ENCODE measurements at regions not wholly inside any gene's neighbourhood (a gene's known extent, or its start where the extent isn't known, plus 50 kb on each side); places are given as distances from the start of the nearest gene placed in this dataset.

- CTCF ChIA-PET = interaction anchor here (0.6 to 1.6 kb wide), 2 partner anchors 9 to 559 kb away, joined by 3 to 4 read pairs; no protein-coding TSS in a partner anchor
- no TSS peak for BruUV-seq (replicated peaks)
Observed at GRCh38 chr9:110143485-110143884, 64.5 kb downstream of the C9orf152 start.

More at GRCh38 chr9:110143485-110143884, 64.5 kb downstream of the C9orf152 start:
- Histone ChIP-seq H4K5ac (ENCODE audit: low read depth, low read length) (no peak overlapping the region), H4K8ac (ENCODE audit: low read depth in 2 of 2, low read length in 2 of 2) (no peak overlapping the region), H2AFZ (replicated peaks; ENCODE audit: low read length, poor library complexity) (no peak overlapping the region), H2BK120ac (ENCODE audit: low read depth, low read length) (no peak overlapping the region), H3K4me2 (ENCODE audit: low read depth, low read length) (no peak overlapping the region), H4K20me1 (ENCODE audit: insufficient read depth, low read length) (peaks cover 92% of the 10 kb centered on the region), H2BK20ac (ENCODE audit: low read depth, low read length) (no peak overlapping the region), H3K56ac (ENCODE audit: extremely low read depth, insufficient read depth, low read length) (no peak overlapping the region), H3K14ac (replicated peaks; ENCODE audit: low read depth, low read length) (no peak overlapping the region), H3K18ac (ENCODE audit: low read depth, low read length) (no peak overlapping the region), H3K9me3 (ENCODE audit: control insufficient read depth, insufficient read depth, low read length) (no peaks in the 10 kb centered on the region), H4K91ac (ENCODE audit: insufficient read depth, low read depth, low read length) (no peak overlapping the region), H2AK9ac (replicated peaks; ENCODE audit: low read depth, low read length, poor library complexity) (no peak overlapping the region), H3K9me1 (ENCODE audit: insufficient read depth, low read length) (peaks cover 41% of the 10 kb centered on the region), H3K4me3 (ENCODE audit: insufficient read depth, low read depth, low read length) (no peak overlapping the region), H3K79me1 (ENCODE audit: low read depth in 1 of 2, low read length in 2 of 2) (peaks cover 11 to 81% of the 10 kb centered on the region in 2 experiments; a peak in 3 of 4 replicates), H2AK5ac (ENCODE audit: low read depth, low read length) (no peak overlapping the region), H3K4me1 (ENCODE audit: control insufficient read depth, insufficient read depth, low read length) (peaks cover 29% of the 10 kb centered on the region), H2BK5ac (ENCODE audit: low read depth, low read length, poor library complexity, severe bottlenecking) (peak overlapping the region; percentile 6), H3K27me3 (ENCODE audit: control insufficient read depth, insufficient read depth, low read length) (no peaks in the 10 kb centered on the region), H3K36me3 (ENCODE audit: control insufficient read depth, insufficient read depth, low read length) (peaks cover 15% of the 10 kb centered on the region), H2BK15ac (ENCODE audit: low read depth, low read length) (no peak overlapping the region), H3K4ac (ENCODE audit: low read depth, low read length) (no peak overlapping the region; the same call in 1 of the 2 replicates), H3K9ac (ENCODE audit: low read depth, low read length) (no peak overlapping the region), H3K27ac (ENCODE audit: insufficient read depth, low read length) (no peak overlapping the region), H3K23ac (ENCODE audit: low read depth, low read length) (peak overlapping the region; percentile 71; the same call in 1 of the 2 replicates)
- POLR2A ChIA-PET (ENCODE audit: unreplicated experiment) = no interaction called here
- no CpG with 5 or more reads among the region's 1 CpG for WGBS, 2 experiments (ENCODE audit: extremely low coverage in 2 of 2, insufficient read length in 1 of 2)
- in situ Hi-C loops (cut with MboI; ENCODE audit: low sequenced_read_pairs) (no loop called here), dilution Hi-C loops (cut with HindIII; ENCODE audit: low sequenced_read_pairs, unreplicated experiment) (no loop called here), intact Hi-C loops (cut with micrococcal nuclease) (no loop called here)
- ATAC-seq (ENCODE audit: low read depth) = no peak
- DNase-seq = no peak
- no peak for TF ChIP-seq RFX5 (IDR thresholded peaks at IDR 0.05; ENCODE audit: low read depth, low read length)
- no peak for TF ChIP-seq BHLHE40 (IDR thresholded peaks at IDR 0.05; ENCODE audit: low read depth, low read length)
- TF ChIP-seq, protein P1, sequence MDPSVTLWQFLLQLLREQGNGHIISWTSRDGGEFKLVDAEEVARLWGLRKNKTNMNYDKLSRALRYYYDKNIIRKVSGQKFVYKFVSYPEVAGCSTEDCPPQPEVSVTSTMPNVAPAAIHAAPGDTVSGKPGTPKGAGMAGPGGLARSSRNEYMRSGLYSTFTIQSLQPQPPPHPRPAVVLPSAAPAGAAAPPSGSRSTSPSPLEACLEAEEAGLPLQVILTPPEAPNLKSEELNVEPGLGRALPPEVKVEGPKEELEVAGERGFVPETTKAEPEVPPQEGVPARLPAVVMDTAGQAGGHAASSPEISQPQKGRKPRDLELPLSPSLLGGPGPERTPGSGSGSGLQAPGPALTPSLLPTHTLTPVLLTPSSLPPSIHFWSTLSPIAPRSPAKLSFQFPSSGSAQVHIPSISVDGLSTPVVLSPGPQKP (IDR thresholded peaks at IDR 0.05; ENCODE audit: borderline replicate concordance, low read depth, low read length) = no peak
- no peak for TF ChIP-seq RCOR1 (IDR thresholded peaks at IDR 0.05; ENCODE audit: insufficient replicate concordance, low read length)
- TF ChIP-seq SMC3 (IDR thresholded peaks at IDR 0.05; ENCODE audit: low read depth, low read length) = no peak
- no peak for TF ChIP-seq CHD1 (IDR thresholded peaks at IDR 0.05; ENCODE audit: low read depth, low read length)
- no peak for TF ChIP-seq USF2 (IDR thresholded peaks at IDR 0.05; ENCODE audit: low read depth, low read length)
- no peak for TF ChIP-seq MXI1 (IDR thresholded peaks at IDR 0.05; ENCODE audit: borderline replicate concordance, low read depth, low read length)
- no peak for TF ChIP-seq CEBPB (IDR thresholded peaks at IDR 0.05; ENCODE audit: low read depth, low read length)
- no peak for TF ChIP-seq CTCF (conservative IDR thresholded peaks at IDR 0.05; ENCODE audit: low read depth, low read length)
- TF ChIP-seq RAD21 (IDR thresholded peaks at IDR 0.05; ENCODE audit: low read length) = no peak
- TF ChIP-seq MAZ (IDR thresholded peaks at IDR 0.05; ENCODE audit: borderline replicate concordance, low read depth, low read length) = no peak
- TF ChIP-seq POLR2A (IDR thresholded peaks at IDR 0.05; ENCODE audit: low read depth, low read length) = no peak
- no peak for TF ChIP-seq NFE2L2 (IDR thresholded peaks at IDR 0.05; ENCODE audit: low read depth, low read length)
- TF ChIP-seq FOS (IDR thresholded peaks at IDR 0.05; ENCODE audit: low read depth, low read length) = no peak

Data from IMR-90 (cell line).